GM12875 (cell line): ENCODE measurements at regions not wholly inside any gene's neighbourhood (a gene's known extent, or its start where the extent isn't known, plus 50 kb on each side); places are given as distances from the start of the nearest gene placed in this dataset.

Experiments
- H3K4me3 ChIP-seq: one replicate; pipeline ENCODE4 v1.5.1; 2011; ENCODE audit warnings: low read depth, low read length, control low read depth
- TF ChIP-seq, protein P1 (sequence below): IDR thresholded peaks from 2 replicates; pipeline ENCODE4 v1.5.1; 2011; ENCODE audit warnings: low read depth, mild to moderate bottlenecking, control low read depth, inconsistent platforms, low read length, moderate library complexity, borderline replicate concordance; ENCODE audit not compliant: insufficient read depth

DNA sequence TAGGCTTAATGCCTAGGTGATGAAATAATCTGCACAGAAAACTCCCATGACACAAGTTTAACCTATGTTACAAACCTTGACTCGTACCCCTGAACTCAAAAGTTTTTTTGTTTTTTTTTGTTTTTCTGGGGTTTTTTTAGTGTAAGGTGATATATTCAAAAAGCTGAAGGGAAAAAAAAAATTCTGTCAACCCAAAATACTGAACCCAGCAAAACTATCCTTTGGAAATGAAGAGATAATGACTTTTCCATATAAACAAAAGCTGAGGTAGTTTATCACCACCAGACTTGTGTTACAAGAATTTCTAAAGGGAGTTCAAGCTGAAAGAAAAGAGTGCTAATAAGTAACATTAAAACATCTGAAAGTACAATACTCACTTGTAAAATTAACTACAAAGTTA, 448.1 kb downstream of the KCNH5 start:
- TF ChIP-seq, protein P1, sequence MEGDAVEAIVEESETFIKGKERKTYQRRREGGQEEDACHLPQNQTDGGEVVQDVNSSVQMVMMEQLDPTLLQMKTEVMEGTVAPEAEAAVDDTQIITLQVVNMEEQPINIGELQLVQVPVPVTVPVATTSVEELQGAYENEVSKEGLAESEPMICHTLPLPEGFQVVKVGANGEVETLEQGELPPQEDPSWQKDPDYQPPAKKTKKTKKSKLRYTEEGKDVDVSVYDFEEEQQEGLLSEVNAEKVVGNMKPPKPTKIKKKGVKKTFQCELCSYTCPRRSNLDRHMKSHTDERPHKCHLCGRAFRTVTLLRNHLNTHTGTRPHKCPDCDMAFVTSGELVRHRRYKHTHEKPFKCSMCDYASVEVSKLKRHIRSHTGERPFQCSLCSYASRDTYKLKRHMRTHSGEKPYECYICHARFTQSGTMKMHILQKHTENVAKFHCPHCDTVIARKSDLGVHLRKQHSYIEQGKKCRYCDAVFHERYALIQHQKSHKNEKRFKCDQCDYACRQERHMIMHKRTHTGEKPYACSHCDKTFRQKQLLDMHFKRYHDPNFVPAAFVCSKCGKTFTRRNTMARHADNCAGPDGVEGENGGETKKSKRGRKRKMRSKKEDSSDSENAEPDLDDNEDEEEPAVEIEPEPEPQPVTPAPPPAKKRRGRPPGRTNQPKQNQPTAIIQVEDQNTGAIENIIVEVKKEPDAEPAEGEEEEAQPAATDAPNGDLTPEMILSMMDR = no peak
- H3K4me3 ChIP-seq = no peak overlapping the region

GRCh38 chr14:62599616-62600385, 445.5 kb downstream of the KCNH5 start:
- TF ChIP-seq, protein P1 = no peak

GRCh38 chr14:62602712-62603111, 442.5 kb downstream of the KCNH5 start:
- H3K4me3 ChIP-seq = no peak overlapping the region
- TF ChIP-seq, protein P1 = no peak

More at GRCh38 chr14:62599616-62600385, 445.5 kb downstream of the KCNH5 start:
- no peak overlapping the region for H3K4me3 ChIP-seq

- TF ChIP-seq, protein P1 = no peak
Measured at GRCh38 chr14:62604524-62604923, 440.7 kb downstream of the KCNH5 start.

DNA sequence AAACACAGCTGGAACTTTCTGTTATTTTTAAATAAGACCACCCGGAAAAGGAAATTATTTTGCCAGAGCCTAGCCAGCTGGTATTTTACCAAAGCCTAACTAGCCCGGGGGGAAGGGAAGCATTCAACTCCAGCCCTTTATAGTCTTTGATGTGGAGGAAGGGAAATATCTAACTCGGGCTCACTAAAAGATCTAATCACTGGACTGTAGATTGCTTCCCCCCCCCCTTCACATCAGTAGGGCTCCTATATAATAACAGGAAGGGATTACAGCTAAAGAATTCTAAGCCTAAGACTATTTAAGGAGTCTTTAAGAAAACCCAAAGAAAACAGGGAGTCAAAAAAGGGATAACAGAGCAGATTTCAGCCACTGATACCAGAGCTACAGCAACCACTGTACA, 431.1 kb downstream of the KCNH5 start:
- TF ChIP-seq, protein P1 = no peak
- H3K4me3 ChIP-seq = no peak overlapping the region

More at GRCh38 chr14:62604524-62604923, 440.7 kb downstream of the KCNH5 start:
- H3K4me3 ChIP-seq = no peak overlapping the region

GRCh38 chr14:62616668-62617067, 428.6 kb downstream of the KCNH5 start:
- H3K4me3 ChIP-seq = no peak overlapping the region
- TF ChIP-seq, protein P1 = no peak

GRCh38 chr14:62626416-62626815, 418.8 kb downstream of the KCNH5 start:
- no peak overlapping the region for H3K4me3 ChIP-seq
- TF ChIP-seq, protein P1 = no peak
